HT-29 (cell line): ENCODE measurements at regions not wholly inside any gene's neighbourhood (a gene's known extent, or its start where the extent isn't known, plus 50 kb on each side); places are given as distances from the start of the nearest gene placed in this dataset.
"Not testable (repeated sequence)": the region's sequence is repeated elsewhere in the genome, so short reads cannot be mapped to it uniquely, and the experiment has no call there.

Experiments used
- DNase-seq: peaks from one replicate; pipeline ENCODE4 v3.0.0-alpha.2; 2015; ENCODE audit warnings: low spot score

DNA sequence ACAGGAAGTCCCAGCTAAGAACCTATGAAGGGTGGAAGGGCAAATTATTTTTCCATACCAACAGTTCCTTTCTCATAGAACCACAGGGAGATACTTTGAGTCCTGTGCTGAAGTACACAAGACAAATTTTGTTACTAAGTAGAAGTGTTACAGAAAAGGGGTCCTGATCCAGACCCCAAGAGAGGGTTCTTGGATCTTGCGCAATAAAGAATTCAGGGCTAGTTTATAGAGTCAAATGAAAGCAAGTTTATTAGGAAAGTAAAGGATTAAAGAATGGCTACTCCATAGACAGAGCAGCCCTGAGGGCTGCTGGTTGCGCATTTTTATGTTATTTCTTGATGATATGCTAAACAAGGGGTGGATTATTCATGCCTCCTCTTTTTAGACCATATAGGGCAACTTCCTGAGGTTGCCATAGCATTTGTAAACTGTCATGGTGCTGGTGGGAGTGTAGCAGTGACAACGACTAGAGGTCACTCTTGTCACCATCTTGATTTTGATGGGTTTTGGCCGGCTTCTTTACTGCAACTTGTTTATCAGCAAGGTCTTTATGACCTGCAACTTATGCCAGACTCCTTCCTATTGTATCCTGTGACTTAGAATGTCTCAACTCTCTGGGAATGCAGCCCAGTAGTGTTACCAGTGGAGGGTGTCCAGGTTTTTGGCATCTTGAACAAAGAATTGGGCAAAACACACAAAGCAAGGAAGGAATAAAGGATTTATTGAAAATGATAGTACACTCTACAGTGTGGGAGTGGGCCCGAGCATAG is 409.4 kb downstream of the SH2D4B start:
- no peak for DNase-seq

DNA sequence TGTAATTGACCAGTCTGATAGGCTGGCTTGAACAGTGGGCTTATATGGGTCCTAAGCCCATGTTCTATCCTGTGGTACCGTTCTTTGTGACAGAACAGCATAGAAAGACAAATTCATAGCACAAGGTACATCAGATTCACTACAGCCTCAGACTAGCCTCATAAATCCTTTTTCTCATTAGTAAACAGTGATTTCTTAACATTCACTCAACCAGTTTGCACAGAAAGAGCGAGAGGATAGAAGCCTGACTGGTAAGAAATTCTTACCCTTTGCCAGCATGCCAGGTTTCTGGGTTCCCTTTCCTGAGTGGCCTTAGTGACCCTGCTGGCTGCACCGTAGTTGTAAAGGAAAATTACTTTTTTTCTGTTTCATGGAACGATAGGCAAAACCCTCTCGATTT is 412.1 kb downstream of the SH2D4B start:
- no peak for DNase-seq

DNA sequence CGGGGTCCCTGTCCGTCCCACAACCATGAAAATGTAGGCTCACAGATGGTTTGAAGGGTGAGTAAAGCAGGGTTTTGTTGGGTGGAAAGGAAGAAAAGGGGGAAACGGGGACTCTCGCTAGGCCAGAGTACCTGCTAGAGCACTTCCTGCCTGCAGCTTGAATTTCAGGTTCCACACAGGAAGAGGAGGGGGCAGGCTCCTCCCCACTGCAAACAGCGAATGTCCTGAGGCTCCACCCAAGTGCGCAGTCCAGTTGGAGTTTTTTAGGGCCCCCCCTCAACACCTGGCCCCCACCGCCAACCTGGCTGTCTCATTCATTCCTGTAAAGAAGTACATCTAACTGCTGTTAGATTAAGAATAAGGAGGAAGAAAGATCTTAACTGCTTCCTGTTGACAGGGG is 414.7 kb downstream of the SH2D4B start:
- DNase-seq = no peak

DNA sequence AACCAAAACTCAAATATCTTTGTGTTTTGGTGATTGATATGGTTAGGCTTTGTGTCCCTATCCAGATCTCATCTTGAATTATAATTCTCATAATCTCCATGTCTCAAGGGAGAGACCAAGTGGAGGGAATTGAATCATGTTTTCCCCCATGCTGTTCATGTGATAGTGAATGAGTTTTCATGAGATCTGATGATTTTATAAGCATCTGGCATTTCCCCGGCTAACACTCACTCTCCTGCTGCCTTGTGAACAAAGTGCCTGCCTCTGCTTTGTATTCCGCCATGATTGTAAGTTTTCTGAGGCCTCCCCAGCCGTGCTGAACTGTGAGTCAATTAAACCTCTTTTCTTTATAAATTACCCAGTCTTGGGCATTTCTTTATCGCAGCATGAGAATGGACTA is 419.5 kb downstream of the SH2D4B start:
- DNase-seq = no peak

DNA sequence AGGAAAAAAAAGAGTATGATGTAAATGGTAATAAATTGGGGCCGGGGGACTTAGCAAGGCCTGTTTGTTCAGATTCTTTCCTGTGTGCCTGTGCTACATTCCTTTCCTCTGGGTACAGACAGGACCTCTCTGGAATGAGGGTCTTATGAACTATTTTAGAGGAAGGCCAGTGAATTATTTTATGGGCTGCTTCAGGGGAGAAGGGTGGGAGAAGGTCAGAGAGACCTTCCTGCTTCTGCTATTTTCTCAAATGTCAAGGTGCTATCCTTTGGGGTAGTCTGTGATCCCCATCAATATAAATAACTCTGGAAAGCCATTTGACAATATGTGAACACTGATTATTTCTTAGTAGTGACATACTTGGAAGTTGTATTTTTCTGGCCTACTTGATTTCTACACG is 426.5 kb downstream of the SH2D4B start:
- no peak for DNase-seq

DNA sequence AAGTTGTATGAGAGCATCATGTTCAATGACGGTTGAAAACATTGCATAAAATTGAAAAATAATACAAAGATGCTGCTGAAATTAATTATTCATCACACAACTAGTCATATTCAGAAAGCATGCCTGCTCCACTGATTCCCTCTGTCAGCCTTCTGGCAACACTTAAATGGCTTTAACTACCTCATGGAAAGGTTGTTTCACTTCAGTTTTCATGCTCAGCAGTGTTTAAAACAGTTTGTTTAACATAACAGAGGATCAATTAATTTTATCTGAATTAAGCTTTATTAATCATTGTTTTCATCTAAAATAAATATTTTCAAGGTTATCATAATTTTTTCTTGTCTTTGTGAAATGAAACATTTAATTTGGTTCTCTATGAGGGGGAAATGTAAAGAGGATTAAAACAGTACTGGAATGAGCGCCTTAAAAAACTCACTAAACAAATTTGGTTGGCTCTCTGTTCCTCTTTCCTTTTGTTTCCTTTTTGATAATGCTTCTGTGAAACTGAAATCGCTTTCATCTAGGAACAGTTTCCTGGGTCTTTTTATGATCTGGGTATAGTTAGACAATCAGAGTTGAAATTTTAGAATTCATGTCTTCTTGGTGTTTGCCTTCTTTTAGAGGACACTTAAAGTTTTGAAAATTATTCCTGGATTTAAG is 427.4 kb downstream of the SH2D4B start:
- DNase-seq = no peak

DNA sequence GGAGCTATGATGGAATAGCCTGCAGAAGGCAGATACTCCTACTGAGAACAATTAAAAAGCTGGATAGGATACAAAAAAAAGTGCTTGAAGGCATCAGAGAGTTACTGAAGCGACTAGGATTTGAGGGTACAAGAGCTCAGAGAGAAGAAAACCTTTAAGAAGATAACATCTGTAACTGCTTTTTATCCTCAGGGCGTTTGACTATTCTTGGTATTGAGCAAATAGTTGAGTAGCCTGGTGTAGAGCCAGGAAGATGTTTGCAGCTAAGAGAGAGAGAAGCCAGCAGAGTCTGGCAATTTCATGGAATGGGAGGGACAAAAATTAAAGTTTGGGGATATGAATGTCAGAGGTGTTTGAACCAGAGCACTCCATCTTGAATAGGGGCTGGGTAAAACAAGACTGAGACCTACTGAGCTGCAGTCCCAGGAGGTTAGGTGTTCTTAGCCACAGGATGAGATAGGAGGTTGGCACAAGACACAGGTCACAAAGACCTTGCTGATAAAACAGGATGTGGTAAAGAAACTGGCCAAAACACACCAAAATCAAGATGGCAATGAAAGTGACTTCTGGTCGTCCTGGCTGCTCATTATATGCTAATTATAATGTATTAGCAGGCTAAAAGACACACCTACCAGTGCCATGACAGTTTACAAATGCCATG is 428.8 kb downstream of the SH2D4B start:
- no peak for DNase-seq

DNA sequence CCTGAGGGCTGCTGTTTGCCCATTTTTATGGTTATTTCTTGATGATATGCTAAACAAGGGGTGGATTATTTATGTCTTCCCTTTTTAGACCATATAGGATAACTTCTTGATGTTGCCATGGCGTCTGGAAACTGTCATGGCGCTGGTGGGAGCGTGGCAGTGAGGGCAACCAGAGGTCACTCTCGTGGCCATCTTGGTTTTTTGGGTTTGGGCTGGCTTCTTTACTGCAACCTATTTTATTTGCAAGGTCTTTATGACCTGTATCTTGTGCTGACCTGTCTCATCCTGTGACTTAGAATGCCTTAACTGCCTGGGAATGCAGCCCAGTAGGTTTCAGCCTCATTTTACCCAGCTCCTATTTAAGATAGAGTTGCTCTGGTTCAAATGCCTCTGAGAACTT is 429.7 kb downstream of the SH2D4B start:
- DNase-seq = not testable (repeated sequence)

DNA sequence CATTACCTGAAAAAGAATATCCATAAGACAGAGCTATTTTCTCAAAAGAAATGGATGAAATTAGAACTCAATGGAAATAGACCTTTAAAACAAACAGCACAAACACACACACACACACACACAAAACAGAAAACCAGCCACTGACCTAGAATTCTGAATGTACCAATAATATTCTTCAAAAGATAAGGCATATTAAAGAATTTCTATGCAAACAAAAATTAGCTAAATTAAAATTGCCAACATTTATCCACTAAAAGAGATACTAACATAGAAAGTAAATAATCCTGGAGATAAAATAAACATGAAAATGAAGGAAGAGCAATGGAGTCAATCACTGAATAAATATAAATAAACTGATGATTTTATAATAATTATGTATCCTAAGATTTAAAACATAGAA is 431.2 kb downstream of the SH2D4B start:
- DNase-seq = no peak

DNA sequence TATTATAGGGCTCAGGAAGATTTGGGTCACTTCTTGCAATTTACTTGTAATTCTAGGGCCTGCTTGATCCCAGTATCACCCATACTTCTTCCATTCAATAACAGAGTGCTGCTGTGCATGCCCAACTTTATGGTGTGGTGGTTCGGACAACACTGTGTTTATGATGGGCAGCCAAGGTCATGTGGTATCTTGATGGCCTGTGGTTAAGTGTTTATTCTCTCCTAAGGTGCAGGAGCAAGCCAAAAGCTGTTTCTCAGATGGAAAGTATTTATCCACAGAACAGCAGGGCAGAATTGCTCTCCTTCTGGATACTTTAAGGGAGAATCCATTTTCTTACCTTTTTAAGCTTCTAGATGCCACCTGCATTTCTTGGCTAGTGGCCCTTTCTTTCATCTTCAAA is 433.8 kb downstream of the SH2D4B start:
- DNase-seq = no peak

DNA sequence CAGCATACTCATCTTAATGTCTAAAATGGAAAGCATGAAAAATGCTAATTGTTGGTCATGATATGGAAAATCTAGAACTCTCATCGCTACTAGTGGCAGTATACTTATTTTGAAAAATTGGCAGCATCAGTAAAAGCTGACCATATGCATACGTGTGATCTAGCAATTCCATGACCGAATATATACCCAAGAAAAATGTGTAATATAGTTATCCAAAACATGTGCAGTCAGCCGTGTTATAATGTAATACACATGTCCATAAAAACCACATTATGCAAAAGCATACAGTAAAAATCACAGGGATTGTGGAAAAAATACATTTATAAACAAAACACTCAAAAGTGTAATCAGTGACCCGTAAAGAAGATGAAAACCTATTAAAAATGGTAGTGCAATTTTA is 439.0 kb downstream of the SH2D4B start:
- DNase-seq = no peak

DNA sequence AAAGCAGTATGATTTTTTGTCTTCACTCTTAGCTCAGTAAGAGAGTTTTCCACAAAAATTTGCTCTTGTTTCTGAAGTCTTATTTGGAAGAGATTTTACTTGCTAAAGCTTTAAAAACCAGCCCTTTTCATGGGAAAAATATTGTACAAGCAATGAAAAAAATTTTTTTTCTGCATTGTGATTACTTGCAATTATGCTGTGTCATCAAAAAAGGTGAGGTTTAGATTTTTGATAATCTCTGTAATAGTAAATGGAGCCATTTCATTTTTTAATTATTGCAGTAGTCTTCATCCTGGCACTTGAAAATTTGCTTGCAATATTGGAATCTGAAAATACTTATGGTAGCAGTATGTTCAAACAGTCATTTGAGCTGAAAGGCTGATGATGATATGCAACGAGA is 447.4 kb downstream of the SH2D4B start:
- no peak for DNase-seq

DNA sequence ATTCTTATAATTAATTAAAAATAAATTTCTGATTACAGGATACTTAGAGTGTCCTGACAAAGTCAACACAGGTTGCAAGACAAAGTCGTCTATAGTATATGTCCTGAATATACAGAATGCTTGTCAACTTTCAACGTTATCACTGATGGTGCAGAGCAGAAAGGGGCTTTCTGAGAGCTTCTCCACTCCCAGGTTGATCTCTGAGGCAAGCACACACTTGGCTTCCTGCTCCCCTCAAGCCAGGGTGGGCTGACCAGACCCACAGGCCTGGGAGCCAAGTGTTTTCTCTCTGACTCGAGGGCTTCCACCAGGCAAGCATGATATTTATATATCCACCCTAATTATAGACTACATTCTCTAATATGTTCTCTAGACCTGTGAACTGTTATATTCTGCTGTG is 448.9 kb downstream of the SH2D4B start:
- DNase-seq = no peak

DNA sequence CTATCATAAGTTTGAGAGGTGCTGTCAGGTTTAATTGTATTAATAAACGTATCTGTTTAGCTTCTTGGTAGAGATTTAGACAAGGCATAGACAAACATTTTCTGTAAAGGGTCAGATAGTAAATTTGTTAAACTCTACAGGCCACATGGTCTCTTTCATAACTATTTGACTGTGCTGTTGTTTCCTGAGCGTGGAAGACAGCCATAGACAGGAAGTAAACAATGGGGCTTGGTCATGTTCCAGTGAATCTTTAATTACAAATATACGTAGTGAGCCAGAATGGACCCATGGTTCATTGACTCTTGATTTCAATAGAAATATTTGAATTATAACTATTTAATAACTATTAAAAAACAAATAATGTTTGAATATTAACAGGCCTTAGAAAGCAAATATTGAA is 451.1 kb downstream of the SH2D4B start:
- DNase-seq = no peak

DNA sequence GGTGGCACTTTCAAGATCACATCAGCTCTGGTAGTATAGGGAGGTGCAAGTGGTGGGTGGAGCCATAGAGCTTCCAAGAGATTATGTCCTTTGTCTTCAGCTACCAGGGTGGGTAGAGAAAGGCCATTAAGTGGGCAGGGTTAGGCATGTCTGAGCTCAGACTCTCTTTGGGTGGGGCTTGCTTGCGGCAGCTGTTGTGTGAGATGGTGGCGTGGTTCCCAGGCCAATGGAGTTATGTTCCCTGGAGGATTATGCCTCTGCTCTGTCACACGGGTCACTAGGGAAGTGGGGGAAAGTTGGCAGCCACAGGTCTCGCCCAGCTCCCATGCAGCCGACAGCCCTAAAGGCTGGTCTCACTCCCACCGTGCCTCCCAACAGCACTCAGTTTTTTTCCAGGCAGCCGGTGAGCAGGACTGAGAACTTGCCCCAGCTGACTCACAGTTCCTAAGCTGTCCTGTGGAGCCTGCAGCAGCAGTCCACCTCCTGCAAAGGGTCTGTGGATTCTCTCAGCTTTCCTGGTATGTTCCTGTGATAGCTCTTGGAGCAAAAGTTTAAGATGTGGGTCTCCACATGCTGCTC is 459.0 kb downstream of the SH2D4B start:
- DNase-seq = peak; percentile 71

DNA sequence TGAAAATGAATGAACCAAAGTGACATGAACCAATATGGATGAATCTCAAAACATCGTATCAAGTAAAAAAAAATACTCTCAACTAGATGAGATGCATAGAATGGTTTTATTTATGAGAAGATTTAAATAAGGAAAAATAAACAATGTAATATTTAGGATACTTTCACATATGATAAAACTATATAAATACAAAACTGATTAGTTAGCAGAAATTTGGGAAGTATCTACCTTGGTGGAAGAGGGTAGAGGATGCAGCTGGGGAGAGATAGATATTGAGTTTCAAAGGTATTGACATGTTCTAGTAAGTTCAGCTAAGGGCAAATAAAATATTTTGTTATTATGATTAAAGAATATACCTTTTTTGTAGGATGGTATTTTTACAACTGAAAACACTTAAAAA is 463.1 kb downstream of the SH2D4B start:
- no peak for DNase-seq

DNA sequence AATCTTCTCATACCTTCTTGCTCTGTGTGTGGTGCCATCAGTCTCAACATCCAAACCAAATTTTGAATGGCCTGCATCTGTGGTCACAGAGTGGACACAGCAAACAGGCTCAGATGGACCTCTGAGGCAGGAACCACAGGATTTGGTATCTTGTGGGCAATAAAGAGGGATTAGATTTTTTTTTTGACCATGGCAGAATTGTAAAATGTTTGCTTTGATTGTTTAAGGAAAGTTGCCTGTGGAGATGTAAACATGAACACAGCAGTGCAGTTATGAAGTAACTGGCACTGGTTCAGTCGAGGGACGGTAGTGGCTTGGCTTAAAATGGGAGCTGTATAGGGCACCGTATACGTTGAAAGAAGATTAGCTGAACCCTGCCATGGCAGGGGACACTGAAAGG is 464.7 kb downstream of the SH2D4B start:
- DNase-seq = no peak

DNA sequence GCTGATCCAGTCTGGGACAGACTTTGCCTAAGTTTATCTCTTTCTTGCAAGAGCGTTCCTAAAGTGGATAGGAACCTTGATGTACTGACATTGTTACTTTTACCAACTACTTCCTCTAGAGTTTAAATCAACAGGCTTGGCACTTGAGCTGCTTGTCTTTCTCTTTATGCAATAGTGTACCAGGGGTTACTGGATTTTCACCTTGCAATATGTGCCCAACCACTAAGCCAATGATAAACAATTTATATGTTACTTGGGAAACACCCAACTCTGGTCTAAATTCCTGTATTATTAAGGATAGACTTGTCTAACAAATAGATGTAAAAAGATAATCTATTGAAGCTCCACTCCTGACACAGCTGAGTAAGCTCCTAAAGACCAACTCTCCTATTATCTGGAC is 470.2 kb downstream of the SH2D4B start:
- no peak for DNase-seq

DNA sequence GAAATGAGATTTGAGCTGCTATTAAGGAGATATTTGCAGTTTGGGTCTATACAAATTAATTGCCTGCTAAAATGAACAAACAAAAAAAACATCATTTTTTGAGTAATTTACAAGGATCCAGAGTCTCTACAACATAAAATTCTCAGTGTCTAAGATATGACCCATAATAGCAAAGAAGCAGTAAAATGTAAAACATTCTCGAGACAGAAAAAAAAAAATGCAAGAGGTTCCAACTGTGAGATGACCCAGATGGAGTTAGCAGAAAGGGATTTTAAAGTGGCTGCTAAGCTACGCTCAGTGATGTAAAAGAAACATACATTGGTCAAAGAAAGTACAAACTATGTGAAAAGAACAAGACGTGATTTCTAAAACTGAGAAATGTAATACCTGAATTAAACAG is 471.0 kb downstream of the SH2D4B start:
- DNase-seq = no peak

DNA sequence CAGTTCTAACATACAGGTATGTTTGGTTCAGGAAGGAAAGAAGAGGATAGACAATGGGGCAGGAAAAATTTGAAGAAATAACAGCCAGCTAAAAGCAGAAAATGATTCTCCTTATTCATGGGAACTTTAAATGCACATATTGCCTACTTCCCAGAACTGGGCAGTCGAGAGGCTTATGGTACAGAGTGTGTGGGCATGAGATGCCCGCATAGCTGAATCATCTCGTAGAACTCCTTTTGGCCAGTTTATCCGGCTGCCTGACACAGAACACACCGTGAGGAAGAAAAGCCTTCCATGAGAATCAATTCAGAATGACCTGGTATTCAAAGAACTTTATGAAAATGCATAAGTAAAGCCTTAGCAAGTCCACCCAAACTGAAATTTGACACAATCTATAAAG is 471.6 kb downstream of the SH2D4B start:
- DNase-seq = no peak

DNA sequence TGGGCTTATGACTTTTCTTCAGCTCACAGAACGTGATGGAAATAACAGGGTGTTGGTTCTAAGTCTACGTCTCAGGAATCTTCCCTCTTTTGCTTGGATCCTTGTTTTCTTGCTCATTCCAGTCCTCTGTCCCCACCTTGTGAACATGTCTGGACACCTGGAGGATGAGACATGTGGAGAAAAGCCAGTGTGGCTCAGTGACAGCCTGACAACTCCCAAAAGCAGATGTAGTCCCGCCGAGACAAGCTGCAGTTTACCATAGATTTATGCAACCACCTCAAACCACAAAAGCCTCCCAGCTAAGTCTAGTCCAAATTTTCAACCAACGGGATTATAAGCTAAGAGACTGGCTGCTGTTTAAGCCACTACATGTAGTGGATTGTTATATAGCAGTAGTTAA is 476.1 kb downstream of the SH2D4B start:
- no peak for DNase-seq

DNA sequence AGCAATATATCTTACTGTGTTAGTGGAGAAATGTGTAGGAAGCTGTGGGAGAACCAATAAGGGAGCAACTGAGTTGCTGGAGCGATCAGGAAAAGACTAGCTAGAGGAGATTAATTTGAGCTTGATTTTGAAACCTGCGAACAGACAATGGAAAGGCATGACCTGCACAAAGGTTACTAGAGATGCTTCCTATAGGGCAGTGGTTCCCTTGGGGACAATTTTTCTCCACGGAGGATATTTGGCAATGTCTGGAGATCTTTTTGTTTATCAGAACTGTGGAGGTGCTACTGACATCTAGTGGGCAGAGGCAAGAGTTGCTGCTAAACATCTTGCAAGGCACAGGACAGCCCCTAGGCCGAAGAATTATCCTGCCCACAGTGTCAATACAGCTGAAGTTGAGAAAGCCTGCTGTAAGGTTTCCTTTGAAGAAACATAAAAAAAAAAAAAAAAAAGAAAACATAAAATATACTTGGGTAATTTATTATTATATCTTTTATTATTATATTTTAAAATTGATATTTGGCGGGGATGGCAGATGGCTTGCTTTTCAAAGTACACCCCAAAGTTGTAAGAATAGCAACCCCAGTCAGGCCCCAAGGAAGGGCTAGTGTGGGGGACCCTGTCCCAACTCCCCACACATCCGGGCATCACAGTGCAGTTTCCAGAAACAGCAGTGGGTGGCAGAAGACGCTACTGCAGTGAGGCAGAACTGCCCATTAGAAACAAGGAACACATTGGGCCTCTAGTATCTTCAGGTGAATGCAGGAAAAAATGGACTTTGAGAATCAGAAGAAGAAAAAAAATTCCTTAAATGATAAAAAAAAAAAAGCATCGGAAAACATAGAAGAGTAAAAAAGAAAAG is 481.6 kb downstream of the SH2D4B start:
- peak; percentile 75 for DNase-seq
